ENCODE measurements at regions not wholly inside any gene's neighbourhood (a gene's known extent, or its start where the extent isn't known, plus 50 kb on each side); places are given as distances from the start of the nearest gene placed in this dataset.
"Not testable (repeated sequence)": the region's sequence is repeated elsewhere in the genome, so short reads cannot be mapped to it uniquely, and the experiment has no call there.

- no peak for DNase-seq
Observed at GRCh38 chr13:33561627-33562026, 256.3 kb upstream of the RFC3 start.

- DNase-seq: no peak
Observed at GRCh38 chr13:33571618-33572017, 246.3 kb upstream of the RFC3 start.

GRCh38 chr13:33572322-33572721 lies 245.6 kb upstream of the RFC3 start:
- DNase-seq: not testable (repeated sequence)

DNA sequence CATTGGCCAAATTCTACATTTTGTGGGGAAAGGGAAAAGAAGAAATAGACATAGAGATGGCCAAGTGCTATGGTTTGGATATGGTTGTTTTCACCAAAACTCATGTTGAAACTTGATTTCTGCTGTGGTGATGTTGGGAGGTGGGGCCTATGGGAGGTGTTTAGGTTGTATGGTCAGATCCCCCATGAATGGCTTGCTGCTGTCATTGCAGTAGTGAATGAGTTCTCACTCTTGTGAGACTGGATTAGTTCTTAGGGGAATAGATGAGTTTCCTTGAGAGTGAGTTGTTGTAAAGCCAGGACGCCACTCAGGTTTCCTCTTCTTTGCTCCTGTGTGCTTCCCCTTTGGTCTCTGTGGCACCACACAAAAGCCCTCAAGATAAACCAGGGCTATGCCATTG lies 242.6 kb upstream of the RFC3 start:
- no peak for DNase-seq

- no peak for DNase-seq
Observed at GRCh38 chr13:33577007-33577406, 240.9 kb upstream of the RFC3 start.

DNA sequence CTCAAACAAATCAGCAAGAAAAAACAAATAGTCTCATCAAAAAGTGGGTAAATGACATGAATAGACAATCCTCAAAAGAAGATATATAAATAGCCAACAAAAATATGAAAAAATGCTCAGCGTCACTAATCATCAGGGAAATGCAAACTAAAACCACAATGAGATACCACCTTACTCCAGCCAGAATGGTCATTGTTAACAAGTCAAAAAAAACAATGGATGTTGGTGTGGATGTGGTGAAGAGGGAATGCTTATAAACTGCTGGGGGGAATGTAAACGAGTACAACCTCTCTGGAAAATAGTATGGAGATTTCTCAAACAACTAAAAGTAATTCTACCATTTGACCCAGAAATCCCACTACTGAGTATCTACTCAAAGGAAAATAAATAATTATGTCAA lies 239.2 kb upstream of the RFC3 start:
- DNase-seq: no peak

- DNase-seq: no peak
Observed at GRCh38 chr13:33582121-33582520, 235.8 kb upstream of the RFC3 start.

GRCh38 chr13:33583398-33583797 lies 234.6 kb upstream of the RFC3 start:
- DNase-seq: no peak

GRCh38 chr13:33590936-33591335 lies 227.0 kb upstream of the RFC3 start:
- DNase-seq: no peak

DNA sequence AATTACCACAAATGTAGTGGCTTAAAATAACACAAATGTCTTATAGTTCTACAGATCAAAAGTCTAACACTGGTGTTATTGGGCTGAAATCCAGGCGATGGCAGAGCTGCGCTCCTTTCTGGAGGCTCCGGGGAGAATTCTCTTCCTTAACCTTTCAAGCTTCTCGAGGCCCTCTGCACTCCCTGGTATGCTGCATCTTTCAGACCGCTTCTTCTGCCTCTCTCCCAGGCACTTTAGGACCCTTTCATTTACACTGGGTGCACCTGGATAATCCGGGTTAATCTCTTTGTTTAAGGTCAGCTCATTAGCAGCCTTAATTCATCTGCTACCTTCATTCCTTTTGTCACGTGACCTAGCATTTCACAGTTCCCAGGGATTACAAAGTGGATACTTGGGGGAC lies 211.3 kb upstream of the RFC3 start:
- no peak for DNase-seq

GRCh38 chr13:33610438-33611120 lies 207.4 kb upstream of the RFC3 start:
- peak; percentile 1 for DNase-seq

- DNase-seq: peak; percentile 16
Observed at GRCh38 chr13:33611121-33611805, 206.7 kb upstream of the RFC3 start.

DNA sequence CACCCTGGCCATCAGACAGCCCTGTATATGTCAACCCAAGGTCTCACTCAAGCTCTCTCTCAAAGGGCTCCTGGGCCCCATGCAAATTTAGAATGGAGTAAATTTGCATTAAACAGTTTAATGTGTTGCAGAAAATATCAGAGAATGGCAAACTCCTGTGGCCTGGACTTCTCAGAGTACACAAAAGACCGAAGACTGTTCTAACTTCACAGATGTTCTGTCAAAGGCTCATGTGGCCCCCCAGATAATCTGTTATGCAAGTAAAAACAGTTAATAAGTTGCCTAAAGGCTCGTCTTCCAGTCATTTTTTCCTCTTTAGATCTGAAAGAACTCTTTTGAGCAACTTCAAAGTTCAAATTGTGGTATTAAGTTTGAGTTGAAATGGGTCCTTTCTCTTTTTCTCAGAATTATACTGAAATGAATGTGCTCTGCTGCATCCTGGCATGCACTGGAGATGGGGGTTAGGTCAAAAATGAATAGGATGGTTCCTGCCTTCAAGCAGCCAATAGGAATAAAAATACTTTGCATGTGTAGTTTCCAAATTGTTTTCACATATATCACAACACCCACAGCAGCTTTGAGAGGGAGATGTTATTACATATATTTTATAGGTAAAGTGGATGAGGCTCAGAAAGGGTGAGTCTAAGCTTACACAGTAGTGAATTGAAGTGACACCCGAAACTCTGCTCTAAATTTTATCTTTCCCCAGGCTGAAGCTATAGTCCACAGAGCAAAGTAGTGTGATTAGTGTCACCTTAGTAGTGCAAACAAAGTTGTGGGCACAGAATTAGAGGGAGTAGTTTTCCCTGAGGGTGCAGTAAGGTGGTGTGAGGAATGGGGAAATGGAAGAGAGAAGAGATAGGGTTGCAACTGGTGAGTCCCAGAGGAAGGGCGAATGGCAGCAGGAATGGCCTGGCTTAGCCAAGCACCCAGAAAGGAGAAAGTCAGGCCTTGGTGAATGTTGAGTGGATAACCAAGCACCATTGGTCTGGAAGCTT lies 205.0 kb upstream of the RFC3 start:
- DNase-seq: peak; percentile 42

- no peak for DNase-seq
Observed at GRCh38 chr13:33615436-33615835, 202.5 kb upstream of the RFC3 start.

- no peak for DNase-seq
Observed at GRCh38 chr13:33616130-33616529, 201.8 kb upstream of the RFC3 start.

DNA sequence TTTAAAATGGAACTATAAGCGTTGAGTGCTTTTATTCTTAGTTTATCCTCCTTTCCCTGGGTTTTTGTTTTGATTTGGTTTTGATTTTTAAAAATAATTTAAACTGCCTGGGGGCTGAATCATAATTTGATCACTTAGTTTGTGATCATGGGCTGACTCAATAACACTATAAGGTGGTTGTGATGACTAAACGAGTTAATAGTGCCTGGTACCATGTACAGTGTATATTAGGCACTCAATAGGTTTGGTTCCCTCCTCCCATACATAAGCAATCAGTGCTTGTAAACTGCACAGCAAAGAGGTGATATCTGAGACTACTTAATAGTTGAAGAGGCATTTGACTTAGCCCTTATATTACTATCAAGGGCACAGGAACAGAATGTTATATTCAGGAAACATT lies 200.9 kb upstream of the RFC3 start:
- no peak for DNase-seq

DNA sequence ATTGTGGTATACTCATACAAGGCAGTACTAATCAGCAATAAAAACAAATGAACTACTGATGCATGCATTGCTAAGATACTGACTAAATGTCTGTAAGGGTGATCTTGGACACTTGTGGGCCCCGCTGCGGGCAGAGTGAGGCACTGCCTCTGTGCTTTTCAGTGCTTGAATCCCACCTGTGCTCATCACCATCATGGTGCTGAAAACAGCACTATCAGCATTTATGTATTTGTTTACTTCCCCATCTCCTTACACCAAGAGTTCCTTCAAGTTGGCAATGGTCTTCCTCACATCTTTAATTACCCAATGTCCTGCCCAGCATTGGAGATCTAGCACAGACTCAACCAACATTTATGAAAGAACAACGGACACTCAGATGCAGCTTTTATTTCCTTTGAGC lies 193.7 kb upstream of the RFC3 start:
- no peak for DNase-seq

- DNase-seq: no peak
Observed at GRCh38 chr13:33624740-33625139, 193.2 kb upstream of the RFC3 start.

DNA sequence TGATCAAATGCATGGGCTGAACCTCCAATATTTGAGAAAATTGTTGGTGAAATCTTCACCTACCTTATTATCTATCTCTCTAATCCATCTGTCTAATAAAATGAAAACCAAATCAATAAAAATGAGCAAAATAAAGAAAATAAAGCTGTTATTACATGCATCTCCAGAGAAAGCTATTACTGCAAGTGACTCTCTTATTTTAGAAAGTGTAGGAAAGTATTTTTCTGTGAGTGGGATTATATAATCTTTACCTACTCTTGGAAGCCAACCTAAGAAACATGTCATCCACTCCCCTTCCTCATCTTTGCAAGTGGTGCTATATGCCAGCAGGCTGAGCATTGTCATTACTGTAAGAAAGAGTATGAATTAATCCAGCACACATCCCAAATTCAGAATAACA lies 191.5 kb upstream of the RFC3 start:
- no peak for DNase-seq

GRCh38 chr13:33628662-33629061 lies 189.3 kb upstream of the RFC3 start:
- DNase-seq: no peak

DNA sequence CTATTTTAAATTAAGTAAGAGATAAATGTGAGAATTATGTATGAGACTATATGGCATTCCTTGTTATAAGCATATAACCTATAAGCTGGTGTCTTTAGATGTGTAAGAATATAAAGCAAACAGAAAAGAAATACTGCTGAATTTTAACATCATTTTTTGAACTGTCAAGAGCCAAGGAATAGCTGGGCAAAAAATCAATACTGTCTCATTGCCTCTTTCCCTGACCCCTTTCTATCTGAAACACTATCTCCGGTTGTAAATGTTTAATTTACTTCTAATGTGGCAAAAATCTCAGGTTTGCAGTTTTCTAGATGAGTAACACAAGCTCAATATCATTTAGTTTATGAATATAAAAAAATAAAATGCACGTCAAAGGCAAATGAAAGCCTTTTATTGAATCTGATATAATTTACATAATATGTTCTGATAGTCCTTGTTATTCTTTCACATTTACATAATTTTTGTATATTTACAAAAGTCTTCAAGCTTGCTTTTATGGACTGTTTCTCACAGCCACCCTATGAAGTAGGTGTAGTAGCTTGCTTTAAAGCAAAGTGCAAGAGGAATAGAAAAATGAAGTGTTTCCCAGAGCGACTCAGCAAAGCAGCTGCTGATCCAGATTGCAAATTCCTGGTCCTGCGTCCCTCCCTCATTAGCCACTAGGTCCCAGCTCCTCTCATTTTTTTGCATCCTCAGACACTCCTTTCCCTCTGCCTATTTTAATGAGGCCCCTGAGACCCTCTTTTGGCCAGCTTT lies 188.2 kb upstream of the RFC3 start:
- DNase-seq: no peak

- DNase-seq: no peak
Observed at GRCh38 chr13:33633701-33634545, 184.0 kb upstream of the RFC3 start.
